H9 (cell line): ENCODE measurements at regions not wholly inside any gene's neighbourhood (a gene's known extent, or its start where the extent isn't known, plus 50 kb on each side); places are given as distances from the start of the nearest gene placed in this dataset.

ENCODE experiments used
- DNase-seq: peaks from one replicate; pipeline ENCODE4 v3.0.0-alpha.2; 2017
- H2AFZ ChIP-seq: one replicate; pipeline ENCODE4 v1.6.1; 2013; ENCODE audit warnings: mild to moderate bottlenecking, low read length, control low read depth, moderate library complexity
- H2AK5ac ChIP-seq: 2 replicates; pipeline ENCODE4 v1.6.1; 2013; ENCODE audit warnings: low read length, control low read depth, mixed read lengths; ENCODE audit not compliant: insufficient read length
- H2BK120ac ChIP-seq: one replicate; pipeline ENCODE4 v1.6.1; 2013; ENCODE audit warnings: low read depth, mild to moderate bottlenecking, low read length, control low read depth, inconsistent platforms; ENCODE audit not compliant: poor library complexity, severe bottlenecking
- H2BK12ac ChIP-seq: 2 replicates; pipeline ENCODE4 v1.6.1; 2013; ENCODE audit warnings: low read length, control low read depth, mixed read lengths, low read depth; ENCODE audit not compliant: insufficient read length
- H2BK15ac ChIP-seq: 2 replicates; pipeline ENCODE4 v1.6.1; 2013; ENCODE audit warnings: low read depth, low read length, control low read depth
- H2BK20ac ChIP-seq: one replicate; pipeline ENCODE4 v1.6.1; 2013; ENCODE audit warnings: low read depth, mild to moderate bottlenecking, low read length, control low read depth, inconsistent platforms; ENCODE audit not compliant: poor library complexity, severe bottlenecking
- H2BK5ac ChIP-seq: 2 replicates; pipeline ENCODE4 v1.6.1; 2013; ENCODE audit warnings: low read length, control low read depth, mixed read lengths; ENCODE audit not compliant: insufficient read length
- H3K14ac ChIP-seq: 2 replicates; pipeline ENCODE4 v1.6.1; 2013; ENCODE audit warnings: low read length, control low read depth; ENCODE audit not compliant: insufficient read depth
- H3K18ac ChIP-seq: 2 replicates; pipeline ENCODE4 v1.6.1; 2013; ENCODE audit warnings: low read depth, mild to moderate bottlenecking, mixed read lengths, low read length, control low read depth; ENCODE audit not compliant: insufficient read length
- H3K23ac ChIP-seq: 2 replicates; pipeline ENCODE4 v1.6.1; 2013; ENCODE audit warnings: low read length, control low read depth, mixed read lengths, low read depth; ENCODE audit not compliant: insufficient read length
- H3K23me2 ChIP-seq: 2 replicates; pipeline ENCODE4 v1.6.1; 2013; ENCODE audit warnings: low read depth, mild to moderate bottlenecking, mixed read lengths, low read length, control low read depth; ENCODE audit not compliant: insufficient read length, poor library complexity, severe bottlenecking
- H3K27ac ChIP-seq: 2 replicates; pipeline ENCODE4 v1.5.1; 2013; ENCODE audit warnings: low read length, control low read depth, mixed read lengths, low read depth; ENCODE audit not compliant: insufficient read length
- H3K27me3 ChIP-seq: 2 replicates; pipeline ENCODE4 v1.6.1; 2013; ENCODE audit warnings: low read length, control low read depth, inconsistent platforms; ENCODE audit not compliant: insufficient read depth
- H3K4ac ChIP-seq: 2 replicates; pipeline ENCODE4 v1.6.1; 2013; ENCODE audit warnings: low read depth, mild to moderate bottlenecking, control low read depth, inconsistent platforms, low read length, moderate library complexity
- H3K4me1 ChIP-seq: 2 replicates; pipeline ENCODE4 v1.6.1; 2013; ENCODE audit warnings: low read length, control low read depth, inconsistent platforms; ENCODE audit not compliant: insufficient read depth
- H3K4me2 ChIP-seq: 2 replicates; pipeline ENCODE4 v1.6.1; 2013; ENCODE audit warnings: low read length, control low read depth, mixed read lengths; ENCODE audit not compliant: insufficient read length, insufficient read depth
- H3K56ac ChIP-seq: 2 replicates; pipeline ENCODE4 v1.6.1; 2013; ENCODE audit warnings: low read depth, mild to moderate bottlenecking, mixed read lengths, low read length, control low read depth; ENCODE audit not compliant: insufficient read length
- H3K79me1 ChIP-seq: 2 replicates; pipeline ENCODE4 v1.6.1; 2013; ENCODE audit warnings: low read depth, mild to moderate bottlenecking, moderate library complexity, low read length, control low read depth, inconsistent platforms; ENCODE audit not compliant: insufficient read depth, poor library complexity, severe bottlenecking
- H3K79me2 ChIP-seq: 2 replicates; pipeline ENCODE4 v1.6.1; 2013; ENCODE audit warnings: low read length, control low read depth, inconsistent platforms; ENCODE audit not compliant: insufficient read depth
- H3K9ac ChIP-seq: 2 replicates; pipeline ENCODE4 v1.6.1; 2013; ENCODE audit warnings: low read length, control low read depth, mixed read lengths; ENCODE audit not compliant: insufficient read length; ENCODE audit errors: extremely low read depth
- H3K9me3 ChIP-seq: one replicate; pipeline ENCODE4 v1.6.1; 2013; ENCODE audit warnings: low read depth, low read length, inconsistent platforms; ENCODE audit not compliant: control insufficient read depth
- H3T11ph ChIP-seq: one replicate; pipeline ENCODE4 v1.6.1; 2013; ENCODE audit warnings: mild to moderate bottlenecking, low read length, control low read depth, inconsistent platforms
- H4K20me1 ChIP-seq: one replicate; pipeline ENCODE4 v1.6.1; 2013; ENCODE audit not compliant: control insufficient read depth, insufficient read length, insufficient read depth
- H4K5ac ChIP-seq: 2 replicates; pipeline ENCODE4 v1.6.1; 2013; ENCODE audit warnings: low read depth, mild to moderate bottlenecking, mixed read lengths, low read length, control low read depth; ENCODE audit not compliant: insufficient read length
- H4K8ac ChIP-seq: replicated peaks from 2 replicates; pipeline ENCODE4 v1.6.1; 2013; ENCODE audit warnings: low read length, control low read depth, mixed read lengths, low read depth; ENCODE audit not compliant: insufficient read length
- H4K91ac ChIP-seq: 2 replicates; pipeline ENCODE4 v1.6.1; 2013; ENCODE audit warnings: low read depth, mild to moderate bottlenecking, moderate library complexity, mixed read lengths, low read length, control low read depth; ENCODE audit not compliant: insufficient read length
- H3K27ac Mint-ChIP-seq, 3 experiments: 2 replicates in 2 of 3; 3 replicates in 1 of 3; pipeline ENCODE4 v1.8.0; 2020 to 2021; ENCODE audit warnings: mixed read lengths in 3 of 3, mild to moderate bottlenecking in 1 of 3, moderate library complexity in 1 of 3
- H3K27me3 Mint-ChIP-seq: 2 replicates; pipeline ENCODE4 v1.8.0; 2021; ENCODE audit warnings: low read depth, mild to moderate bottlenecking, moderate library complexity, mixed read lengths
- H3K36me3 Mint-ChIP-seq, 3 experiments: 2 replicates in 2 of 3; 3 replicates in 1 of 3; pipeline ENCODE4 v1.8.0; 2020 to 2021; ENCODE audit warnings: low read depth in 3 of 3, mixed read lengths in 3 of 3; ENCODE audit not compliant: insufficient read depth in 1 of 3
- H3K4me1 Mint-ChIP-seq, 2 experiments: 2 replicates each; pipeline ENCODE4 v1.8.0; 2020; ENCODE audit warnings: mixed read lengths in 2 of 2
- H3K4me3 Mint-ChIP-seq, 2 experiments: 2 replicates in 1 of 2; 3 replicates in 1 of 2; pipeline ENCODE4 v1.8.0; 2020 to 2021; ENCODE audit warnings: mild to moderate bottlenecking in 2 of 2, mixed read lengths in 2 of 2, moderate library complexity in 1 of 2
- H3K9me3 Mint-ChIP-seq, 2 experiments: 2 replicates in 1 of 2; 3 replicates in 1 of 2; pipeline ENCODE4 v1.8.0; 2020; ENCODE audit warnings: mild to moderate bottlenecking in 2 of 2, mixed read lengths in 2 of 2, moderate library complexity in 1 of 2
- CTCF ChIP-seq: fragments of 200-600 bp; sonication (generic); conservative IDR thresholded peaks from 3 replicates; pipeline ENCODE4 v1.8.0; 2021; ENCODE audit warnings: antibody characterized with exemption, mild to moderate bottlenecking
- WGBS: extraction: QIAGEN DNeasy Blood & Tissue Kit; methylation state at CpG from one replicate; pipeline ENCODE4 v1.1.7; 2013; ENCODE audit warnings: missing lambda C conversion rate, low lambda C conversion rate, mixed read lengths; ENCODE audit not compliant: insufficient read length; ENCODE audit errors: extremely low coverage; 5-methylcytosine and 5-hydroxymethylcytosine counted together

- Histone ChIP-seq H2AFZ (no peak overlapping the region), H3K79me2 (no peaks in the 10 kb centered on the region), H2BK20ac (no peak overlapping the region), H2BK12ac (no peak overlapping the region), H2BK5ac (no peak overlapping the region), H3K79me1 (no peaks in the 10 kb centered on the region), H2BK15ac (no peak overlapping the region), H2BK120ac (no peak overlapping the region), H3K27ac (no peak overlapping the region), H3K14ac (no peak overlapping the region), H3K56ac (no peak overlapping the region), H3T11ph (no peak overlapping the region), H3K18ac (no peak overlapping the region), H4K5ac (no peak overlapping the region), H4K20me1 (no peaks in the 10 kb centered on the region), H3K23me2 (no peaks in the 10 kb centered on the region), H3K4me1 (0 out of 2 replicates have a peak, but pooled peaks cover 2% of the 10 kb centered on the region), H4K91ac (no peak overlapping the region), H3K4ac (no peak overlapping the region), H3K4me2 (no peak overlapping the region), H2AK5ac (no peak overlapping the region), H4K8ac (no peak overlapping the region), H3K27me3 (no peaks in the 10 kb centered on the region), H3K9ac (no peak overlapping the region), H3K23ac (no peak overlapping the region), H3K9me3 (no peaks in the 10 kb centered on the region)
- no peaks in the 10 kb centered on the region for H3K9me3 Mint-ChIP-seq
- DNase-seq, result no peak
- no CpG with 5 or more reads among the region's 3 CpGs for WGBS
- H3K27me3 Mint-ChIP-seq, result no peaks in the 10 kb centered on the region; the same call in 1 of the 2 replicates
- no peaks in the 10 kb centered on the region for H3K4me1 Mint-ChIP-seq
- no peaks in the 10 kb centered on the region for H3K36me3 Mint-ChIP-seq
- no peak overlapping the region for H3K4me3 Mint-ChIP-seq
- H3K27ac Mint-ChIP-seq, result no peak overlapping the region
- TF ChIP-seq CTCF, result no peak
Observed at GRCh38 chr10:8990280-8990987, 935.9 kb downstream of the GATA3 start.
